ENCODE measurements at regions not wholly inside any gene's neighbourhood (a gene's known extent, or its start where the extent isn't known, plus 50 kb on each side); places are given as distances from the start of the nearest gene placed in this dataset.
"Not testable (repeated sequence)": the region's sequence is repeated elsewhere in the genome, so short reads cannot be mapped to it uniquely, and the experiment has no call there.

DNA sequence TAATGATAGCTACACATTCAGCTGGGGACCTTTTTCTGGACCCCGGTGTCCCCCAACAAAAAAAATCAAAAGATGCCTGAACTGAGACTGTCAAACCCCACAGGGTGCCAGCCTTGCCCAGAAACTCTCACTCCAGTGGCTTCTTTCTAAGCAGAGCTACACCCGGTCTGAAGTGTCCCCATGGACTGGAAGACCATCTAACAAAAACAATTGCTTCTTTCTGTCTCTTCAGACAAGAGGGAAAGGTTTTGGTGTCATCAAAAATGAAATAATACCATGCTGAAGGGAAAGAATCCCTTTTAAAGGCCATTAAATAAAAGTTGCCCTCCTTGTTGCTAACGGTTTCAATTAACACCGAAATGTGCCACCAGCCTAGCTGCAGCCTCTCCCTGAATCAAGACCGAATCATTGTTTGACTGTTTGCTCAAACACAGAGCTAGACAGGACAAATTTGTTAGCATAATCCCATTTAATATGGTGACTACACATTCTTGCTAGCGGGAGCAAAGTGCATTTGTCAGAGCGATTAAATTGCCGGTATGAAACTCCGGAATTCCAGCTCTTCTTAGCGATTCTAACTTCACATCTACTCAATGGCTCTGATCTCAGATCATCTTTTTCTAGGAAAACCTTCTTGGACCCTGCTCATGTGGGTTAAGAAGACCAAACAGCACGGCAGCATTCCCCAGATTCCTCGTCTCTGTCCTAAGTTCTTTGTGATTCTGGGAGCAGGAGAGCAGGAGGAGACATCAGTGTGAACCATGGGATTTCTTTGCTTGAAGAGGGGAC, 397.5 kb upstream of the PRKCQ start:
- no peak for DNase-seq

DNA sequence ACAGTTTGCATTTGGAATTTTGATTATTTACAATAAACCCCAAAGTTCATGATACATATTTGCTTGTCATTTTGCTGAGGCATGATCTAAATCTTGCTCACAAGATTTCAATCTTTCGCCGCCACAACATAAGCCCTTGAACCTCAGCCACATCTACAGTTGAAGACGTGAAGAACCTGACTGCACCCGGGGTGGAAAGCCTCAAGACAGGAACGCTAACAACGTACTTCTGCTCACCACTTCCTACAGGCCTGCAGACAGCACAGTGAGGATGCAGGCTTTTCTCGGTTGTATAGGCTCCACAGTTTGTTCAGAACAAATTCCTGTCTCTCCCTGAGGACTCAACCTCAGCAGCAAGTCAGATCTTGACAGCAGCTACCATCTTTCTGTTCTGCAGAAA, 393.8 kb upstream of the PRKCQ start:
- DNase-seq, result no peak

DNA sequence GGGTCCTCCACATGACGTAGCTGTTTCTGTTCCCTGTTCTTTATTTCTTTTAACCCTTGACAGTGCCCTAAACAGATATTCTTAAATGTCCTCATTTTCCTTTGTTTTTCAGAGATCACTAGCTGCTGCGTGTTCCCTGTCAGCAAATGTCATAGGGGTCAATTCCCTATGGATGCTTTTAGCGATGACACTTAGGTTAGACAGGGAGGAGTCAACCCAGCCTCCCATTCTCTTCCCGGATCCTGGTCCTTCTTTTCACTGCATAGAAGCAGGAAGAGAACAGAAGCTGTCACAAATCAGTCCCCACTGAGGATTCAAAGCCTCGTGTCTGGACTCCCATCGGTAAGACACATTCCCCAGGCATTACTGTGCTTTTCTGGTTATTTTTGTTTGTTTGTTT, 392.1 kb upstream of the PRKCQ start:
- no peak for DNase-seq

DNA sequence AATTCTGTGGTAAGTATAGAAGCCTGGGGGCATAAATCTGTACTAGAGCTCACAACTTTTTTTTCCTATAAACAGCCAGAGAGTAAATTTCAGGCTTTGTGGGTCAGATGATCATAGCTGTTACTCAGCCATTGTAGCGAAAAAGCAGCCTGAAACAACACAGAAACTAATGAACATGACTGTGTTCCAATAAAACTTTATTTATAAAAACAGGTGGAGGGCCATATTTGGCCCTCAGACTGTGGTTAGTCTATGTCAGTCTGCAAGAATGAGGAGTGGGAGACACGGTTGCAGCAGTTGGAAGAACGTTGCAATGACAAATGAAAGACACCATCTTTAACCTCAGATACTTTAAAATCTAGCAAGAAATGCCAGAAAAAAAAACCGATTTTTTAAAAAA, 389.6 kb upstream of the PRKCQ start:
- DNase-seq, result no peak

DNA sequence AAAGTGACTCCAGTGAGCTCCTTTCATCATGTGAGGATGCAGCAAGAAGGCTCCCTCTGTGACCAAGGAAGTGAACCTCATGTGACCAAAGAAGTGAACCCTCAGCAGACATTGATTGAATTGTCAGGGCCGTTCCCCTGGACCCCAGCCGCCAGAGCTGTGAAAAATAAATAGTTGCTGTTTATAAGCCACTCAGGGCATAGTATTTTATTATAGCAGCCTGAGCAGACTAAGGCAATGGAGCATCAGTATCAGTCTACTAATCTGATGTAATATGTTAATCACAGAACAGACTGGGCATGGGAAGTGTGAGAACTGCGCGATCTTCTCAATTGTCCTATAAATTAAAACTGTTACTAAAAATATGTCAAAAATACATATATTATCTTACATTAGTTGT, 384.5 kb upstream of the PRKCQ start:
- no peak for DNase-seq

DNA sequence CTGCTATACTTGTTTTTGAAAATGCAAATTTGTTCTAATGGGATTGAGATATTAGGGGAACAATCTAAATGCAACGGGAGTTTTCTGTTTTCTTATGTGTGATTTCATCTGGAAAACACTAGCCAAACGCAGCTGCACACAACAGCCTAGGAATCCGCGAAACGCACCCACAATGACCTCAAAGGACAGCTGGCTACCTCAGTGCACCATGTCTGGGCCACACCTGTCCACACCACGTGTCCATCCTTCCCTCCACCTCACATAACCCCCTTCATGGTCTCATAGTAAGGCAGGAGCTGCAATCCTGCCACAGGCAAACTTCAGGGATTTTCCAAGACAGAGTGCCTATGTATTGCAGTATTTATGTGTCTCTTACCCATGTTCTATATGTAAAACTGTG, 382.5 kb upstream of the PRKCQ start:
- no peak for DNase-seq

DNA sequence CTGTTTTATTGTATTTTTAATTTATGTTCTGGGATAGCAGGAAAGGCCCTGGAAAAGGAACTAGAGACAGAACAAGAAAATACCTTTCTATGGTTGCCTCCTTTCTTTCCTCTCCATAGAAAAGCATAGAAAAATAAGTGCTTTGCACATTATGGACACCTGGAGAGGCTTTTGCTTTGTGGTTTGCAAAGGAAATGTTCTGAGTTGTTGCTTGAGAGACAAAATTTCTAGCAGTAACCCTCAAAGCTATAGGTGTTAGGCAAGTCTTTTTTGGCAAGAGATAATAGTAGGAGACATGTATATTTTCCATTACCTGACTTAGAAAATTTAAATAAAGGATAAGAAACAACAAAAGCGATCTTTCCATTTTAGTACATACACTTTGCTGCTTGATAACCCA, 378.6 kb upstream of the PRKCQ start:
- DNase-seq, result no peak

DNA sequence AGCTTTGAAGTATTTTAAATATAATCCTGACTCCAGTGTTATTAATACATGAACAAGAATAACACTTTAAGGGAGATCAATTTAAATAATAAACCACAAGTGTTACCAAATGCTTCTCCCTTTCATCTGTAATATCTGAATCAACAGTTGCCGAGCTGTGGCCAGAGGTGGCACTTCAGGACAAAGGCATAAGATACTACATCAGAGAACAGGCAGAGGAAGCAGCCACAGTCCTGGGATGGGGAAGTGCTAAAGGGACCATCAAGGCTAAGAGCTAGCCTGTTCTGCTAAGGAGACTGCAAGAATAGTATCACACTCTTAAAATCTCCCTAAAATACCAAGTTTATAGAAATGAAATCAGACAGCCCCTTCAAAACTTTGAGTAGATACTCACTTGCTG, 378.2 kb upstream of the PRKCQ start:
- DNase-seq, result peak; percentile 59

DNA sequence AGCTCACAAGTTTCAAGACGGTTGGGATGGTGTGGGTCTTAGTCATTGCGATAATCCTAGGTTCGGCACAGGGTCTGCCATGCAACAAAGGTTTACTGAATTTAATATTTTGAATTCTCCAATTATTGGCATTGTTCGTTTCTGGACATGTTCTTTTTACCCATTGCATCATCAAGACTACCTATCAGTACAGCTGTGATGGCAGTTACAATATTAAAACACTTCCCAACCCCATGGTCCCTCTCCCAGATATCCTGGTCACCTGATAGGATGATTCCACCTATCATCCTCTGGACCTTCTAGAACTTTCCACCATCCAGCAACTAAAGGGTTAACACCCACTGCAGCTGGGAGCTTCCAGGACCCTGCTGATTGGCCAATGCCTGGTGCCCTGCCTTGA, 377.8 kb upstream of the PRKCQ start:
- DNase-seq, result no peak

DNA sequence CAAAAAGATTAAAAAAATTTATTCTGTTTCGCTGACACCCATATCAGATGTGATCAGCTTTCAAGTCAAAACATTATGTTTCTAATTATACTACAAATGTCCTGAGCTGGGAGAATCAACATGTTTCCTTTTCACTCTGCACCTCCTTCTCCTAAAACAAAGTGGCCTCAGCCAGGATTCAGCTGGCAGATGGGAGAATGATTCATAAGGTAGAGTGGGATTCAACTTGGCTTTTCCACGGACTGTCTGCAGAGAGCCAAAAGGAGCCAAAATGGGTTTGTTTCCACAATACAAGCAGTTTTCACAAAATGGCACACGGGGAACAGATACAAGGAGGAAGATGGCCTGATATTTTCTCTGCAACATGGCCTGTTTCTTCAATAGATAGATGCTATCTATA, 376.5 kb upstream of the PRKCQ start:
- DNase-seq, result no peak

DNA sequence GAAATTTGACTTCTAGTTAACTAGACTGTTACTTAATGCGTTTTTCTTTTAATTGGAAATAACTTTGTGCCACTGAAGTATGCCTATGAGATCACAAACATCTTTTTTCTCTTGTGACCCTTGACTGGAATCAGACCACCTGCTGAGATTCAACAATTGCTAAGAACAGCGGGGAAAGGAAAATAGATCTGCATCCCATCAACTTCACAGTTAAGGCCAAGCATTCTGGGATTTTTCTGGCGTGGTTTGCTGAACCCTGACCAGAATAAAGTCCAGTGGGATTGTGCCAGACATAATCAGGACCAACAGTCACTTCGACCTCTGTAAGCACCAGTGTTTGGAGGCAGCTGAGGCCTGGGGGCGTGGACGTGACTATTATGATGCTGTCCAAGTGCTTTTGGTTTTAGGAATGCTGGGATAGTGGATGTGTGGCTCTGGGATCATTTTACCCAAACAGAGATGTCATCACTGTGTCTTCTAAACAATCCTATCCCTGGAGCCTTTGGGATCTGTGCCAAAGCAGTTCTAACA, 373.3 kb upstream of the PRKCQ start:
- no peak for DNase-seq

DNA sequence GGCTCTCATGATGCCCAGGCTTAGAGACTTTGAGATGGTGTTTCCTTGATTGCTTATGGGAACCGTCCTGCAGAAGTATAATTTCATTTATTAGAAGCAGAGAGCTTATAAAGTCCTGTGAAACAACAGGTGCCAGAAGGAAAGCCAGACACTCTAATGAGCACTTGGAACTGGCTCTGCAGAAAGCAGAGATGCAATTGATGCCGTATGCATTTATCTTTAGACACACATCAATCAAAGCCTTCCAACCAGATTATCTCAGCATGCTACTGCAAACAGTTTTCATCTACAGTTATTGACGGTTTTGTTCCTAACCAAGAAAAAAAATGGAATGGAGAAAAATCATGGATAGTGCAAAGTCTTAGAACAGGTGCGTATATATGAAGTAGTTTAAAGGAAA, 371.7 kb upstream of the PRKCQ start:
- DNase-seq, result no peak

DNA sequence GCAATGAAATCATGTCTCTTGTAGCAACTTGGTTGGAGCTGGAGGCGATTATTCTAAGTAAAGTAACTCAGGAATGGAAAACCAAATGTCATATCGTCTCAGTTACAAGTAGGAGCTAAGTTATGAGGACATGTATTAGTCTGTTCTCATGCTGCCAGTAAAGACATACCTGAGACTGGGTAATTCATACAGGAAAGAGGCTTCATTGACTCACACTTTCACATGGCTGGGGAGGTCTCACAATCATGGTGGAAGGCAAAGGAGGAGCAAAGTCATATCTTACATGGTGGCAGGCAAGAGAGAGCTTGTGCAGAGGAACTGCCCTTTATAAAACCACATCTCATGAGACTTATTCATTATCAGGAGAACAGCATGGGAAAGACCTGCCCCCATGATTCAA, 370.1 kb upstream of the PRKCQ start:
- no peak for DNase-seq

DNA sequence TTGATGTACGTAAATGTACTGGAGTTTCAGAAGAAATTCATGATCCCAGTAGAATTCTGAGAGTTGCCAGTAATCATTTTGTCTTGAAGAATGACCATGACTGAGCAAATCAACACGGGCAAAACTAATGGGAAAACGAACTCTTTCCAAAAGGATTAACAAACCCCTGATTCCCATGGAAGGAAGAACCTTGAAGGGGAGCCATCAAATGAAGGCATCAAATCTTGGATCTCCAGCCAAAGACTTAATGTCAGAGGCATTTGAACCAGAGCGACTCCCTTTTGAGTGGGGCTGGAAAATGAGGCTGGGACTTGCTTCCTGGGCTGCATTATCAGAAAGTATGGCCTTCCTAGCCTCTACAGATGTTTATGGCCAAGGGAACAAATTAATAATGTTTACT, 364.4 kb upstream of the PRKCQ start:
- no peak for DNase-seq

DNA sequence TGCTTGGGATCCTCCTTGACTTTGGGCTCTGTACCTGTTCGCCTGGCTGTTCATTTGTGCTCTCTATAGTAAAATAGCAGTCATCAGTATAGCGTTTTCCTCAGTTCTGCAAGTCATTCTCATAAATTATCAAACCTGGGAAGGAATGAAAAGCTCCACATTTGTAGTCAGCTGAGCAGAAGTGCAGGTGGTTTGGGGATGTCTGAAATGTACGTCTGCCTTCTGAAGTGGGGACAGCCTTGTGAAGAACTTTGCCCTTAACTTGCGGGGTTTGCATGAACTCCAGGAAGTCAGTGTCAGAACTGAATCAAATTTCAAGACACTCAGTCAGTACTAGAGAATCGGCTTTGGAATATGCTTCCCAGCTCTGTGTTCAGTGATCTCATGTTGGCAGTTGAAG, 358.3 kb upstream of the PRKCQ start:
- DNase-seq, result no peak

DNA sequence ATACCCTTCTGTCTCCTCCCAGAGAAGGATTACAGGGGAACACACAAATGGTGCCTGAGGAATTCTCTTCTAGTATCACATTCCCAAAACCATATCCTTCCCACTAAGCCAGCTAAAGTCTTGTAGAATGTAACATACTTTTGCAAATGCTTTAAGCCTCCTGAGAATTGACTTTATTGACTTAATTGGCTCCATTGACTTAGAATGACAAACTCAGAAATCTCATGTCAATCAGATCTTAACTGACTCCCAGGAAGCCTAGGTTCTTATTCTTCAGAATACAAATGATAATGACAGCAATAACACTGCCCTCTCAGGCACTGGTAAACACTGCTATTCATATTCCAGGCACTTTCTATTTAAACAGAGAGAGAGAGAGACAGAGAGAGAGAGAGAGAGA, 356.9 kb upstream of the PRKCQ start:
- DNase-seq, result no peak

DNA sequence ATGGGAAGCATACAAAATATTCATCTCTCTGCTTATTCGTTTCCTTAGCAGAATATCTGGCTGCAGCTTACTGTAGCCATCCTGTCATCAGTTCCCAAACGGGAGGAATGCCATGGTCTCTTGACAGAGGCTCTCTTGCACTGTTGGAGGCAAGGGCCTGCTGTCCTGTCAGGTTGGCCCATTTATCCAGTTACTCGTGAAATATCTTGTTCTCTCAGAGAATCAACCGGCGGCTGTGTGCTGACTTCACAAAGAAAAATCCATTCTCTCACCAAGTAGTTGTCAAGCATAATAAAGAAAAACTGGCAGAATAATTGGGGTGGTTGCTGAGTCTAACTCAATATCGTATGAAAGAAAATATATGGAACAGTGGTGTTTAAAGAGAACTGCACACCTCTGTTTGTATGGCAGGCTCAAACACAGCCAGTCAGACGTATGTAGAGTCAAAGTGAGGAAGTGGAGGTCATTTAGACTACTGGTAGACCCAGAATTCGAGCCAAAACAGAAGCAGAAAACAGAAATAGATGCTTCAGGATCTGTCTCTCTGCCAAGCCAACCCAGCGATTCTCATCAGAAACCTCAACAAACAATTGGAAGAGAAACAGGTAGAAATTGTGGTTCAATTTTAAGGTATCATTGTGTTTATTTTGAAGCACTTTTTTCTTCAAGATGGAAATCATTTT, 349.2 kb upstream of the PRKCQ start:
- DNase-seq, result peak; percentile 18

DNA sequence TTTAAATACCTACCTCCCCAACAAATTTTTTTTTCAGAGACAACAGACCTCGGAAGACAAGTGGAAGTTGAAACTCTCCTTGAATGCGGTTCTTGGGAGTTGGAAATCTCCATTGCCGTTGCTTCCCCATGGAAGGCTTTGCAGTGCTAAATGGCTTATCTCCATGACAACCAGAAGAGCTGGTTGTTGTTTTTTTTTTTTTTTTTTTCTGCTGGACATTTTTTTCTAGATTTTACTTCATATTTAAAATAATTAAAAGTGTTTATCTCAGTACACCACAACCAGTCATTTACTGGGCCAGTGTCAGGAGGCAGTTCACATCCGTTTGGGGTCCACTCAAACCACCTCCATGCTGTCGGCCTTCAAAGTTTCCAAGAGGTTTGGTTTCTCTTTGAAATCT, 348.5 kb upstream of the PRKCQ start:
- no peak for DNase-seq

DNA sequence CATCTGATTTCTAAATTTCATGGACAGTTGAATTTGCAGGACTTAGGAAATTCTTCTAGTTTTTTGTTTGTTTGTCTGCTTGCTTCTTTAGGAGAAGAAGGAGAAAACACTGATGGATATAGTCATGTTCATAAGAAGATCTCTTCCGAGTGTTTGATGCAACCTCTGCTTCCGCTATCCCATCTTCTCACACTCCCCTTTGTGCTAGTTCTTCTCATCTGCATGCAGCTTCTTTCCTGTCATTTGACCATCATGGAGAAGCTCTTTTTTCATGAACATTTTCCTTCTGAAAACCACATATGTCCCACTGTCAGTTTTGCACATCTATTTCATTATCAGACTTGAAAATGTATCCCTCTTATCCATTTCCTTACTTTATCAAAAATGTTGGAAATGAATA, 346.9 kb upstream of the PRKCQ start:
- DNase-seq, result no peak

DNA sequence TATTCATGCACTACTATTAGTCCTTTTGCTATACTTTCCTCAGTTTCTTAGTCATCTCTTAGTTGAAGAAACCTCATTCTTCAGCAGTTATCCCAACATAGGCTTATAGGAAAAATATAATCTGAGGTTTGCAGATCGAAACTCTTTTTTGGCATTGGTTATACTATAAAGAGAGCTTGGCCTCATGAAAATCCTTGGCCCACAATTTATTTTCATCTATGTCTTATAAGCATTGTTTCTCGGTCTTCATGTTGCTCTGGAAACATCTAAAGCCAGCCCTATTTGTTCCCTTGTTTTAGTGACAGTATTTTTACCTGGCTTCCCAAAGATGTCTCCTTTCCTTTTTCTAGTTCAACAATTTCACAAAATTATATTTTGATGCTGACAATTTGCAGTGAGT, 345.1 kb upstream of the PRKCQ start:
- DNase-seq, result no peak

DNA sequence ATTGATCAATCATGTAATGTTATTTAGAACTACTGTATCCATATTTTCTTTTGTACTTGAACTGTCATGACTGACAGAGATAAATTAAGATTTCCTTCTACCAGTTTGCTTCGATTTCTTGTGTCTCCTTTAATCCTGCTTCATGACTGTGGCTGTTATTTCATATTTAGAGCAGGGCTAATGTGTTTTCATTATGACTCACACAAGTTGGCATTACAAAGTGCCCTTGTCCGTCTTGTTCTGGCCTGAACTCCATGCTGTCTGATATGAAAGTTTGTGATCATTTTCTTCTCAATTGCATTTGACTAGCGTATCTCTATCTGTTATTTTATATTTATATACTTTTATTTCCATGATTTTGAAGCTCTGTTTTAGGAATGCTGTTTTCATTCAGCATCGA, 344.1 kb upstream of the PRKCQ start:
- DNase-seq, result no peak

DNA sequence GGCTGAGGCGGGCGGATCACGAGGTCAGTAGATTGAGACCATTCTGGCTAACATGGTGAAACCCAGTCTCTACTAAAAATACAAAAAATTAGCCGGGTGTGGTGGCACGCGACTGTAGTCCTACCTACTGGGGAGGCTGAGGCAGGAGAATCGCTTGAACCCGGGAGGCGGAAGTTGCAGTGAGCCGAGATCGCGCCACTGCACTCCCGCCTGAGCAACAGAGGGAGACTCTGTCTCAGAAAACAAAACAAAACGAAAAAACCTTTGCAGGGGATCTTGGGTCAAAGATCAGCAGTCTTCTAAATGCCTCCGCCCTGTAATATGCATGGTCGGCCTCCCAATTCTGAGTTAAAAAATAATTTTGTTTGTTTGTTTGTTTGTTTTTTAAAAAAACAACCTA, 340.9 kb upstream of the PRKCQ start:
- DNase-seq, result not testable (repeated sequence)

DNA sequence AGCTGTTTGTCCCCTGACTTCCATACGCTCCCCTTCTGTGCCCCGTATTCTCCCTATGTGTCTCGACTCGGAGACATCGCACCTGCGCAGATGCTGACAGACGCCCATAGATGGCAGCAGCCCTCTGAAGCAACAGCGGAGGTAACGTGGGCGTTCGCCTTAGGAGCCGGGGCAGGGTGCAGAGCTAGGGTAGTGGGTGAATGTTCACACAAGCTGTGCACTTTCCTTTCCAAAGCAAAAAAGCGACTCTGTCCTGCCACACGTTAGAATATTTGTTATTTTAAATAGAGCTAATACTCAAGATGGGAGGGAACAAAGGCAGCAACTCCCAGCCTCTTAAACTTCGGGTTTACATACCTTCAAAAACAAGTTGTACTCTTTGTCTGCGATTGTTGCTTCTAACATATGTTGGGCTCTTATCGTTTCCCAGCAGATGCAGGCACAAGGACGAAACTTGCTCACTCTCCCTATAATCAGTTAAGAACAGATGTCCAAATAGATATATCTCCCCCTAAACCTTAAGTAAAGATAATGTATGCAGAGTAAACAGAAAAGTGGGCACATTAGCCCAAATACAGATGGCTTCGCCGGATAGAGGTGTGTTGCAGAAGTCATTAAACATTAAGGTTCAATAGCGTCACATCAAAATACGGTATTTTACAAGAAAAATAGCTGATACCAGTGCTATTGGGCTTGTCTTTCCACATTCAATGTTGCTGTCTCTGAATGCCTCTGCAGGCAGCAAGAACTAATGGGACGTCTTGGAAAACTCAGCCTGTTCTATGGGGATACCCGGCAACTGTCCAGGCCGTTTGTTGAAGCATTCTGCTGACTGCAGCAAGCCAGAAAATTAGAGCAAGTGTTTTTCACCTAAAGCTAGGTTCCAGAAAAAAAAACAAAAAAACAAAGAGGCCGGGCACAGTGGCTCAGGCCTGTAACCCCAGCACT, 340.3 kb upstream of the PRKCQ start:
- peak; percentile 94 for DNase-seq

DNA sequence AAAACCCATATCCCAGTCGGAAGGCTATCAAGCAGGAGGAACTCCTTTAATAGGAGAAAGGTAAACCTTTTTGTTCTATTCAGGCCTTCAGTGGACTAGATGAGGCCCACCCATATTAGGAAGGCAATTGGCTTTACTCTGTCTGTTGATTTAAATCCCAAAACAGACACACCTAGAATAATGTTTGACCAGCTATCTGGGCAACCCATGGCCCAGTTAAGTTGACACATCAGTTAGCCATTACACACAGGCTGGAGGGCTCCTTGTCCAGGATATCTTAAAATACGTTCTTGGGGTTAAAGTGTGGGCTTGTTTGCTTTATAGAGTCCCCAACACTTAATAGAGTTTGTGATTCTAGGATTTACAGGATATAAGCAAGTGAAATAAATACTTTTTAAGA, 339.0 kb upstream of the PRKCQ start:
- DNase-seq, result no peak
